KMS-11 (cell line): ENCODE measurements at regions not wholly inside any gene's neighbourhood (a gene's known extent, or its start where the extent isn't known, plus 50 kb on each side); places are given as distances from the start of the nearest gene placed in this dataset.

Source experiments
- H2AFZ ChIP-seq: fragments of 200-600 bp; sonication (generic); 2 replicates; pipeline ENCODE4 v1.6.1; 2016; ENCODE audit warnings: antibody characterized with exemption, mixed run types, low read depth
- H3K27ac ChIP-seq: fragments of 200-600 bp; sonication (generic); 2 replicates; pipeline ENCODE4 v1.6.1; 2016; ENCODE audit warnings: mild to moderate bottlenecking, mixed run types
- H3K27me3 ChIP-seq: fragments of 200-600 bp; sonication (generic); 2 replicates; pipeline ENCODE4 v1.6.1; 2017; ENCODE audit warnings: mild to moderate bottlenecking, low read depth, mixed run types, moderate library complexity; ENCODE audit not compliant: insufficient read depth
- H3K36me3 ChIP-seq: fragments of 200-600 bp; sonication (generic); 2 replicates; pipeline ENCODE4 v1.6.1; 2017; ENCODE audit warnings: mild to moderate bottlenecking, mixed run types; ENCODE audit not compliant: insufficient read depth
- H3K4me1 ChIP-seq: fragments of 200-600 bp; sonication (generic); 2 replicates; pipeline ENCODE4 v1.6.1; 2016; ENCODE audit warnings: mild to moderate bottlenecking, low read depth, mixed run types; ENCODE audit not compliant: poor library complexity, severe bottlenecking
- H3K4me2 ChIP-seq: fragments of 200-600 bp; sonication (generic); 2 replicates; pipeline ENCODE4 v1.7.0; 2016; ENCODE audit warnings: mild to moderate bottlenecking, mixed run types
- H3K4me3 ChIP-seq: fragments of 200-600 bp; sonication (generic); IDR thresholded peaks from 2 replicates; pipeline ENCODE4 v1.6.1; 2017; ENCODE audit warnings: low read depth, low read length, mixed read lengths; ENCODE audit not compliant: insufficient read depth
- H3K79me2 ChIP-seq: fragments of 200-600 bp; sonication (generic); 2 replicates; pipeline ENCODE4 v1.6.1; 2016; ENCODE audit warnings: low read depth, mixed run types; ENCODE audit not compliant: insufficient read depth
- H3K9ac ChIP-seq: fragments of 200-600 bp; sonication (generic); 2 replicates; pipeline ENCODE4 v1.6.1; 2016; ENCODE audit warnings: mild to moderate bottlenecking, mixed run types
- H4K20me1 ChIP-seq: fragments of 200-600 bp; sonication (generic); 2 replicates; pipeline ENCODE4 v1.6.1; 2016; ENCODE audit warnings: mild to moderate bottlenecking, mixed run types; ENCODE audit not compliant: insufficient read depth
- CTCF ChIP-seq: fragments of 200-600 bp; sonication (generic); conservative IDR thresholded peaks from 2 replicates; pipeline ENCODE4 v1.6.1; 2017; ENCODE audit warnings: low read depth, mild to moderate bottlenecking, antibody characterized with exemption, low read length, moderate library complexity, mixed read lengths

- H3K27ac ChIP-seq: no peak overlapping the region
- H3K79me2 ChIP-seq: no peaks in the 10 kb centered on the region
- H3K4me1 ChIP-seq: no peaks in the 10 kb centered on the region
- no peak overlapping the region for H3K4me2 ChIP-seq
- H3K4me3 ChIP-seq: no peak overlapping the region
- TF ChIP-seq CTCF: no peak
- no peaks in the 10 kb centered on the region for H3K36me3 ChIP-seq
- no peaks in the 10 kb centered on the region for H3K27me3 ChIP-seq
- H3K9ac ChIP-seq: no peak overlapping the region
- H2AFZ ChIP-seq: no peak overlapping the region
- no peaks in the 10 kb centered on the region for H4K20me1 ChIP-seq
Observed at GRCh38 chr5:109529520-109529919, 119.7 kb upstream of the PJA2 start.

- no peak overlapping the region for H2AFZ ChIP-seq
- H3K27ac ChIP-seq: no peak overlapping the region
- H3K79me2 ChIP-seq: no peaks in the 10 kb centered on the region
- no peaks in the 10 kb centered on the region for H4K20me1 ChIP-seq
- H3K4me2 ChIP-seq: no peak overlapping the region
- H3K4me1 ChIP-seq: no peaks in the 10 kb centered on the region
- H3K9ac ChIP-seq: no peak overlapping the region
- no peak for TF ChIP-seq CTCF
- no peaks in the 10 kb centered on the region for H3K27me3 ChIP-seq
- no peaks in the 10 kb centered on the region for H3K36me3 ChIP-seq
- no peak overlapping the region for H3K4me3 ChIP-seq
Observed at GRCh38 chr5:109524555-109524954, 114.8 kb upstream of the PJA2 start.

- TF ChIP-seq CTCF: no peak
- H3K27me3 ChIP-seq: no peaks in the 10 kb centered on the region
- no peak overlapping the region for H2AFZ ChIP-seq
- H3K4me2 ChIP-seq: no peak overlapping the region
- no peak overlapping the region for H3K4me3 ChIP-seq
- no peaks in the 10 kb centered on the region for H3K4me1 ChIP-seq
- H3K79me2 ChIP-seq: no peaks in the 10 kb centered on the region
- no peaks in the 10 kb centered on the region for H4K20me1 ChIP-seq
- H3K9ac ChIP-seq: no peak overlapping the region
- H3K36me3 ChIP-seq: no peaks in the 10 kb centered on the region
- H3K27ac ChIP-seq: no peak overlapping the region
Observed at GRCh38 chr5:109524026-109524425, 114.3 kb upstream of the PJA2 start.

GRCh38 chr5:109522404-109522803 is 112.6 kb upstream of the PJA2 start:
- Histone ChIP-seq H4K20me1 (no peaks in the 10 kb centered on the region), H3K9ac (no peak overlapping the region), H2AFZ (no peak overlapping the region), H3K4me3 (no peak overlapping the region), H3K4me1 (no peaks in the 10 kb centered on the region), H3K4me2 (no peak overlapping the region), H3K27ac (no peak overlapping the region), H3K36me3 (no peaks in the 10 kb centered on the region), H3K79me2 (no peaks in the 10 kb centered on the region), H3K27me3 (no peaks in the 10 kb centered on the region)
- TF ChIP-seq CTCF: no peak

- H3K27me3 ChIP-seq: no peaks in the 10 kb centered on the region
- no peaks in the 10 kb centered on the region for H3K36me3 ChIP-seq
- H3K9ac ChIP-seq: no peak overlapping the region
- TF ChIP-seq CTCF: no peak
- H4K20me1 ChIP-seq: no peaks in the 10 kb centered on the region
- H3K4me2 ChIP-seq: no peak overlapping the region
- no peak overlapping the region for H3K4me3 ChIP-seq
- H3K79me2 ChIP-seq: no peaks in the 10 kb centered on the region
- H2AFZ ChIP-seq: no peak overlapping the region
- no peaks in the 10 kb centered on the region for H3K4me1 ChIP-seq
- H3K27ac ChIP-seq: no peak overlapping the region
Observed at GRCh38 chr5:109519416-109519815, 109.6 kb upstream of the PJA2 start.
